HG02852 (cell line): ENCODE measurements at regions not wholly inside any gene's neighbourhood (a gene's known extent, or its start where the extent isn't known, plus 50 kb on each side); places are given as distances from the start of the nearest gene placed in this dataset.

Experiments used
- ATAC-seq: cut with Tn5 transposase; IDR thresholded peaks from one replicate; pipeline ENCODE4 v1.9.1; 2021; ENCODE audit warnings: mild to moderate bottlenecking, moderate library complexity; ENCODE audit not compliant: unreplicated experiment

DNA sequence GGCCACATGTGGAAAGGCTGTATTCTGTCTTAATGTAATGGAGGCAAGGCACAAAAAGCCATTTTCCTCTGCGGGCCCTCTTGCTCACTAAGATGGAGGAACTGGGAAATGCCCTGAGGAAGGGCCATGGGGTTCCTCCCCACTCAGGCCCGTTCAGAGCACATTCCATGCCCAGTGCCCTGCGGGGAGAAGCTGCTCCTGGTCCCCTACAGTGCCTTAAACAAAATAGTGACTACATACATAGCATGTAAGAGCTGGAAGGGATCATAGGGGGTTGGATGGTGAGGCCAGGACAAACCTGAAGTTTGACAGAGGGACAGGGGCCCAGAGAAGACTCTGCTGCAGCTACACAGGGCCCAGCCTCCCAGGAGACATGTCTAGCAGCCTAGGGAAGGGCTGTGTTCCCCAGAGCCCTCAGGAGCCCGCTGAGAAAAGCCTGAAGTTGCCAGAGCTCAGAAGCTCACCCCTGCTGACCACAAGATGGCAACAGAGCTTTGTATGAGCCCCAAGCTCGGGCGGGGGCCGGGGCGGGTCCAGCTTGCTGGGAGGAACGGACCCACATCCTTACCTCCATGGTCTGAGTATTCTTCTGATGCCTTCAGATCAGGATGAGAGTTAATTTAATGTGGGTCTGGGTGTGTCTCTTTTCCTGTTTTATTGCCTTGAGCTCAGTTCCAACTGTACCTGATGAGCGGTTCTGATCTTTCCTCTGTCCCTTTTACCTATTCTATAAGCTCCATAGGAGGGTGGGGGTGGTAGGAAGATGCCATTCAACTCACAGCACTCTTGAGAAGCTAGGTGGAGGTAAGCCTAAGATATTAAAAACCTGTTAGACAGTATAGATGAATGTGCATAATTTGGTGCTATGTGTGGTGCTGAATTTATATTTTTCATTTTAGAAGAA lies 242.9 kb downstream of the CDC5L start:
- no peak for ATAC-seq

DNA sequence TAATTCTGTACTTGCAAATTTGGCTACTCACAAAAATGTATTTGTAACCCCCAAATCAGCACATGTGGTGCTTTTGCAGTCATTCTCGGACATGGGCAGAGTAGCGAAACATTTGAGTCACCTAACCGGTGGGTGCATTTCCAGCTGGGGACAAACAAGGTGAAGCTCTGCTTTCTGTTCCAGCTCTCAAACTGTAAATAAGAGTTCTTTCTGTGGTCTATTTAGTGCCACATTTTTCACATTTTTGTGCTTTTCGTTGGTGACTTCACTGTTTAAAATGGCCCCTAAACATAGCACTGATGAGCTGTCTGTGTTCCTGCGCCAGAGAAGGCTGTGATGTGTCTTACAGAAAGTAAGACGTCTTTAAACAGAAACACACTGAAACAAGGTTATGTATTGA lies 244.5 kb downstream of the CDC5L start:
- ATAC-seq = no peak

DNA sequence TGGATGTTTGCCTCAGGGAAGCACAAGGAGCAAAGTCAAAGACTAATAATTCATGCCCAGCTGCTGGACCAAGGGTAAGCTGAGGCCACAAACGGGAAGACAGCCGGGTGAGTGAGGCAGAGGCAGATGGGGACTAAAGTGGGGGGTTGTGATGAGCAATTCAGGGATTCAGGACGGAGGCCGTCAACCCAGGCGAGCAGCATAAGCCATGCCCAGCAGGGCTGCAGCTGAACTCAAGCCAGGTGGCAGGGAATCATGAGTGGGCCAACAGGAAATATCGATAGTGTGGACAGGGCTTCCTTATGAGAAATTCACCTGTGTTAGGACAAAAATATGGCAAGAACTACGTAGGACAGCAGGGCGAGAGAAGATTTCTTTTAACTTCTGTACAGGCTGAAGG lies 246.8 kb downstream of the CDC5L start:
- no peak for ATAC-seq

DNA sequence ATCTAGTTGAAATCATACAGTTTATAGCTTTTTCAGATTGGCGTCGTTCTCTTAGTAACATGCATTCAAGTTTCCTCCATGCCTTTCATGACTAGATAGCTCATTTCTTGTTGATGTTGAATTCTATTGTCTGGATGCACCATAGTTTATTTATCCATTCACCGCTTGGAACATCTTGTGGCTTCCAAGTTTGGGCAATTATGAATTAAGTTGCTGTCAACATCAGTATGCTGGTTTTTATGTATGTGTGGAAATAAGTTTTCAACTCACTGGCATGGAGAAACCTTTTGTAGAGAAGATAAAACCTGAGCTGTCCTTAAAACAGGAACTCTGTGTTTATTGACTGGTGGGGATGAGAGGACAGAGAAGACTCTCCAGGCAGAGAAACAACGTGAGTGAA lies 248.0 kb downstream of the CDC5L start:
- no peak for ATAC-seq

DNA sequence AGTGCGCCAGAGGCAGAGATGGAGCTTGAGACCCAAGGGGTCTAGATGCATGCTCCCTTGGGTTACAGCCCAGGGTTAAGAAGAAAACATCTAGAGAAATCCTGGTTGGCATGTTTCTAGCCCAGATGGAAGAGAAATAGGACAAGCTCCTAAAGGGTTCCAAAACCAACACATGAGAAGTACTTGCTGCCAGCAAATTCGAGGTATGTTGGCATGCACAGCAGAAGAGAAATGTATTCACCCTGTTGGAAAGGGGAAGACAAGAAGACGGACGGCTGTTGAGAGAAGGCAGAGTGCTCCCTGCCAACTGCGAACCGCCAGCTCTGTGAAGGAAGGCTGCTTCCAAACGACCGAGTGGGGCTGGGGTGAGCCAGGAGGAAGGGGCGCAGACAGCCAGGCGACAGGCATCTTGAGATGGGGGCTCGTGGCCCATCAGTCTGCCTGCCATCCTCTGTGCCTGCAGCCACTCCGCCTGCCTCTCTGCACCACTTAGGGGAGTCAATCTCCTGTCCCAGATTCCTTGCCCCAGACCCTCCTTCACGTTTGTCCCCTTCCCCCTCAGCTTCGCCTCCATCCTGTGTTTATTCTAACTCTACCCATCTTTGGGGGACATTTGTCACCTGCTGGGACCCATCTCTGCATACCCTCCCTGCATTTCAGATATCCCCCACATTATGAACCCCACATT lies 249.2 kb downstream of the CDC5L start:
- no peak for ATAC-seq

DNA sequence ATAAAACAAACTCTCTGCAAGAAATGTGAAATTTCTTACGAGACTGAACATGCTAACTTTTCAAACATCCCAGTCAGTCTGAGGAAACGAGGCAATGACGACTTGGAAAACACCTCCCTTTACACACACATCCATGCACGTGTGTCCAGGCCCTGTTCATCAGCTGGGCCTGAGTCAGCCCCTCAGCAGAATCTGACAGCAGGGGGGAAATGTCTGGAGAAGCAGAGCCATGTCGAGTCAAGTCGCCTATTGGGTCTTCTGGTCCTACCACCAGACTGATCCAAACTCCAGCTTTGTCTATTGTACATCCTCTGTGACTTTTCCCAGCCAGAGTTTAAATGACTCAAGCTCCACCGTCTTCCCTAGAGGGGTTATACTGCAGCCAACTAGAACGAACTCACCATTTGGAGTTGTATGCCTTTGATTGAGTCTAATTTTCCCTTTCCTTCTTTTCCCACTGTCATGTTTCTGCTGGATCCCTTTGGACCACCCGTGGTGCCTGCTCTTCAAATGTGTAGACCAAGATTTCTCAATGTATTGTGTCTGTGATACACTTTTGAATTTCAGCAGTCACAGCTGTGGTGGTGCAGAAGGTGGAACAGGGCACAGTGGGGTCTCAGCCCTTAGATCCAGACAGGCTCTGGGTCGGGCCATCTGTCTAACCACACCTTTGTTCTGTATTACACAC lies 254.0 kb downstream of the CDC5L start:
- ATAC-seq = no peak

DNA sequence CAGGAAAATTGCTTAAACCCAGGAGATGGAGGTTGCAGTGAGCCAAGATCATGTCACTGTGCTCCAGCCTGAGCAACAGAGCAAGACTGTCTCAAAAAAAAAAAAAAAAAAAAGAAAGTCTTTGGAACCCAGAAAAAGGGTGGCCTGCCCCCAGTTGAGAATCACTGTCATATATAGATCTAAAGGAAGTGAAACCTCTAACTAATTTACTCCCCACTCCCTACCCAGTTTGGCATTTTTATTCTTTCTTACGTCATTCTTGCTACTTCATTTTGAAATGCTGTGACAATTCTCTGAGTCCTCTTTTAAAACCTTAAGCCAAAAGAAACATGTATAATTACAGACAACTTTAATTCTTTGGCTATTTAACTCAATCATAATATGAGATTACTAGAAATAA lies 254.8 kb downstream of the CDC5L start:
- ATAC-seq = no peak

DNA sequence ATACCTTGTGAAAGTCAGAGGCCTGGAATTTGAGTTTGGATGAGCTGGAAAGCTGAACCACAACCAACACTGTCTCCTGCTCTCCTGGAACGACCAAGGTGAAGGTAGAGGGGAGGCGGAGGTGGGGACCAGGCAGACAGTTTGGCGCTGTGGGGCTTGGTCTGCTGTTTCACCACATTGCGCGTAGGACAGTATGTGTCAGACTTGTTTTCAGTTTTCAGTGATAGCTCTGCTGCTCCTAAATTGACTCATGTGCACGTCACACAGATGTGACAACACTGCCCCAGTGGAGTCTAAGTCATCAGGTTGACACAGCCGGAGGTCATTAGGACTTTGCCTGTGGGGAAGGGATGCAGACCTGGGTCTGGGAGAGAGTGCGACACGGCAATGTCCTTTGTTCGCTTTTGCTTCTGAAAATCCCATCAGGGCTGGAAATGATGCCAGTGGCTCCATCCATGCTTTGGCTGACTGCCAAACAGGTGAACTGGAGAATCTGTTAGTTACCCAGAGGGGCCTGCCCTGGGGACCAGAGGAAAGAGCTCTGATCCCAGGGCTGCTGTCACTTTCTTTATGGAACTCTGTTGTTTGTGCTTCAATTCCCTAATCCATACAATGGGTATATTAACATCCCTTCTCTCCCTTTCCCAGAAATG lies 255.5 kb downstream of the CDC5L start:
- no peak for ATAC-seq

DNA sequence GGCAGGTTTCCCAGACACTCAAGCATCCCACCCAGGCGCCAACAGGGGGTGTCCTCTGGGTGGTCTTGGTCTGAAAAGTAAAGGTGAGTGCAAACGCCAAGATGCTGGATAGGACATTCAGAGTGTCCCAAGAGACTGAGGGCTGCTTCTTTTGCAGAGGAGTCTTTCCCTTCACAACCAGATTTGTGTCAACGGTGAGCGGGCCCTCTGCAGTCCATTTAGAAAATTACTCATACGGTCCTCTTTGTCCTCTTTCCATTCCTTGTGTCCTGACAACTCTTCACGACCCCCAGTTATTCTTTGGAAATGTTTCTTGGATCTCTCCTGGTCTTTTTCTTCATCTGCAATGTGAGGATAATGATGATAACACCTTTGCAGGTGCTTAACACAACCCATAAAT lies 257.8 kb downstream of the CDC5L start:
- ATAC-seq = no peak

DNA sequence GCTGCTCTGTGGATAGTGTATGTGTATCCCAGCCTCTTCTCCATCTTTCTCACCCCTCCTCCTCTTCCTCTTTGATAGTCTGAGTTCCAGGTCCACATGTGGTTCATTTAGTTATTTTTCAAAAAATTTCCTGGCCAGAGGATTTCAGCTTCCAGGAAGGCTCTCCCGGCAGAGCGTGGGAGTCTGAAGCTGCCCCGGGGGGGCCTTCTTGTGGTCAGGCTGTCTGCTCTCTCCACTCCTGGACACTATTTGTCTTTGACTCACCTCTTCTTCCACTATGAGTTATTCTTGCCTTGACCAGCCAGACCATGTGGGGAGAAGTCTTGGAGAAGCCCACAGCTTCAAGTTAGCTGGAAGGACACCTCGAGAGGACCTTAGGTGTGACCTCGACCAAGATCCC lies 258.8 kb downstream of the CDC5L start:
- no peak for ATAC-seq

DNA sequence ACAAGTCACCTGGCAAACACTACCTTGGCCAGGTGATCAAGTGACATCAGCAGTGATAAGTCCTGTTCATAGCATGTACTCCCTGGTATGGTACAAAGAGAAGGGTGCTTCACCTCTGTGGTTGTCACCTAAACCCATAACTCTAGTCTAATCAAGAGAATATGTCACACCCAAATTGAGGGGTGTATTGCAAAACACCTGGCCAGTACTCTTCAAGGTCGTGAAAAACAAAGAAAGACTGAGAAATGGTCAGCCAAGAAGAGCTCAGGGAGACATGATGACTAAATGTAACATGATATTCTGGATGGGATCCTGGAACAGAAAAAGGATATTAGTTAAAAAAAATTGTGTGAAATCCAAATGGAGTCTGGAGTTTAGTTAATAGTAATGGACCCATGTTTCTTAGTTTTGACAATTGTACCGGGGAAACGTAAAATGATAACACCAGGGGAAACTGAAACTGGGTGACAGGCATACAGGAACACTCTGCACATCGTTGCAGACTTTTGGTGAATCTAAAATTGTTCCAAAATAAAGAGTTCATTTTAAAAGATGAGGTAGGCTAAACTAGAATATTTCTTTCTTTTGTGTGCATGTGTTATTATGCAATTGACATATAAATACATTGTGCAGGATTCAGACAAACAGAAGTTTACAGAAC lies 262.0 kb downstream of the CDC5L start:
- no peak for ATAC-seq

DNA sequence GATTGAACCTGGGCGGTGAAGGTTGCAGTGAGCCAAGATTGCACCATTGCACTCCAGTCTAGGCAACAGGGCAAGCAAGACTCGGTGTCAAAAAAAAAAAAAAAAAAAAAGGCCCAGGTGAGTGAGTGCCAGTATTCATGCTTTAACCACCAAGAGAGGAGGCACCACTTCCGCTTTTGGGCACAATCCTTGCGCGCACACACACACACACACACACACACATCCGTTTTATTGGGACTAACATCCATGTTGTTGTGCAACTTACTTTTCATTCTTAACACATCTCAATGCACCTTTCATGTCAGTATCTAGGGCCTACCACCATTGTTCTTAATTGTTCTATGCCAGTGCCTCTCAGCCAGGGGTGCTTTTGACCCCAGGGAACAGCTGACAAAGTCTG lies 263.0 kb downstream of the CDC5L start:
- no peak for ATAC-seq

DNA sequence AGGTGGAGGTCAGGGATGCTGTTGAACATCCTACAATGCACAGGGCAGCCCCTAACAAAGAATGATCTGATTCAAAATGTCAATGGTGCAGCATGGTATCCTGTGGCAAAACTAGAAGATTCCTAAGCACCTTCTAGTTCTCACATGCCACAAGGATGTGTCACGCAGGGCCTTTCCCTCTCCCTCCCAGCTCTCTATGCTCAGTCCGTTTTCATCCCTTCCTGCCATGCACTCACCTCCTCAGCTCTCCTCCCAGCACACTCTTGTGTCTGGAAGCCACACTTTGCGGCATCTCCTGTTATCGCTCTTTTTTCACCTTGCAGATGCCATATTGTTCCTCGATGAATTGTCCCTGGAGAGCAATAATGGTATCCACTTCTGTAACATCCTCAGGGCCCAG lies 263.4 kb downstream of the CDC5L start:
- no peak for ATAC-seq

DNA sequence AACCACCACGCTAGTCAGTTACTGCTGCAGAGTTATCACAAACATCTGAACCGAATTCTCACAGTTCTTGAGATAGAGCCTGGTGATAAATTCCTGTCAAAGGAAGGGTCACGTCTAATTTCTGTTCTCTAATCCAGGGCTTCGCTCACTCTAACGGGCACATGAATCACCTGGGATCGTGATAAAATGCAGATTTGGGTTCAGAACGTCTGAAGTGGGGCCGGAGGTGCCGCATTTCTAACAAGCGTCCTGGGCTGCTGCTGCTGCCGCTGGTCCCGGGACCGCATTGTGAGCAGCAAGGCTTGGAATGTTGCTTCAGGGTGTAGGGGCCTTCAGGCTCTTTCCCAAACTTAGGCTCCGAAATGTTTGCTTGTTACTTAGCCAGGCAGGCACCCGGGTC lies 264.1 kb downstream of the CDC5L start:
- no peak for ATAC-seq

DNA sequence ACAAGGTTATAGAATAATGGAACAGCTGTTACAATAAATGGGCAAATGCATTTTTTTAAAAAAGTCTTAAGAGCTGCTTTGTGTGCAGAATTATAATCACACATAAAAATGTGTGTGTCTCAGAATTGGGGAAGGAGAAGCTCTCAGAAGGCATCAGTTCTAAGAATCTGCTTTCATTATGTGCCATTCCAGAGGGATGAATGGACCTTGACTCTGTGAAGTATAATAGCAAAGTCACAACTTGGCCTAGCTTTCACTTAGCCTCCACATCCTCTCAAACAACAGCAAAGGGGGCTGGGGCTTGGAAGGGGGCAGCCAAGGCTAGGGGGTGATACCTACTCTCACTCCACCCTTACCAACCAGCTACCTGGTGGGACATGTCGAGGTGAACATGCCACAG lies 265.0 kb downstream of the CDC5L start:
- no peak for ATAC-seq

DNA sequence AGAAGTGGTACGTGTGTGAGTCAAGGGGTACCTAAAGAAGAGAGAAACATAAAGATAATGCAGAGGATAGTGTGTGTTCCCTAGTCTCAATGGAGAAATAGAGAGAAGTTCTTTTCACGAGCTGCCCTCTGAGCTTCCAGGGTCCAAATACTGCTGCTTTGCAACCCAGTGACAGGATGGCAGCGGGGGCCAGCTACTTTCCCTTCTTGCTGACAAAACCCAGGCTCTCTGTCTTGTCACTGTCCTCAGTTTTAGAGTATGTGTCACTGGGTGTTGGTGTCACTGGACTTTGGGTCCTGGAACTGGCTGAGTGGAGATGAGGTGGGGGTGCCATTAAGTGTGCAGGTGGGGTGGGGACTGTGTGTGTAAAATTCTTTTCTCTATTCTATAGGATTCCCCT lies 265.6 kb downstream of the CDC5L start:
- no peak for ATAC-seq

DNA sequence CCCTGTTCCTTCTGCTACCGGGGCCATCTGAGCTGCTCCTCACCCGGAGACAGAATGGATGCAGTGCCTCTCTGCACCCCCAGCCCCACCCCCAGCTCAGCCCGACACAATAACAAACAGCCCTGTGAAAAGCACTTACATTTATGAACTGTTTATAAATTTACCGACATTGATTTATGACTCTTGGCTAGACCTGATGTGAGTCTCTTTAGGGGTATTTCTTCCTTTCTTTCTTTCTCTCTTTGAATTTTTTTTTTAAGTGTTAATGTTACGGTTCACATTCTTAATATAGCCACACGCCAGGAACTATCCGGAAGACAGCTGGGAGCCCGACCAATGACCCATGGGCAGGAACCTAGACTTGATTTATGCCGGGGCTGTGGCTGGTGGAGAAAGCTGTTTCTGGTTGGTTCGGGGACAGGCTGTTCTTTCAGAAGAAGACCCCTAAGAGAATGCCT lies 266.3 kb downstream of the CDC5L start:
- ATAC-seq = no peak

DNA sequence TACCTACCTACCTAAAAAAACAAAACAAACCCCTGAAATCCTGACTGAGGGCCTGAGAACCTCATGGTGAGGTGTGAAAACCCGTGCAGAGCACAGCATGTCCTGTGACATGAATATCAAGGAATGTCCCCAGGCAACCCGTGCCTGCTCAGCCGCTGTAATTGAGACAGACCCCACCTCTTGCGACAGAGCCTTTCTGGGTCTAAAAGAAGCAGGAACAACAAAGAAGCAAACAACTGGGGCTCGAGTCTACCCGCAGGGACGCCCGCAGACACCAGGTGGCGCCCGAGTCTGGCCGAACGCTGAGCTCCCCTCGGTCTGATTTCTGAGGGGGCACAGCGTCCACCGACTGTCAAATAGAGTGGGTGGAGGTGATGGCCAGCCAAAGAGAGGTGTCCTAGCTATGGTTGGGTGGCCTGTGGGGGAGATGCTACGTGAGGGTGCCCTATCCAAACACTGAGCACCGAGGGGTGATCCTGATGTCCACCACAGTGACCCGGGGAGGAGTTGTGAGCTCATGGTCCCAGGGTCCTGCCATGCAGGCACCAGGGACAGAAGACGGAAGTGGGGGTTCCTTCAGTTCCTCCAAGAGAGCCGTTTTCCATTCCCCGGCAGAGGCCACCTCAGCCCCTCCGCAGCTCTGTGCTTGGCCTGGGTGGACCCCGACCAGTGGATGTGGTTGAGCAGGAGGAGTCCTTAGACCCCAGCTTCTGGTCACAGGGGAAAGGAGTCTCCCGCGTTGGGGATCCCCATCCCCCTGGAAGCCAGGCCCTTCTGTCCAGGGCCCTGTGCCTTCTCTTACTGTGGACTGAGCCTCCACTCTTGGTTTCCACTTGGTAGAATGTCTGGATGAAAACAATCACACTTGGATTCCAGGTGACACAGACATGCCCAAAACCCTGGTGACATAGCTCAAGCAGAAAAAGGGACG lies 268.2 kb downstream of the CDC5L start:
- peak; percentile 65 for ATAC-seq

DNA sequence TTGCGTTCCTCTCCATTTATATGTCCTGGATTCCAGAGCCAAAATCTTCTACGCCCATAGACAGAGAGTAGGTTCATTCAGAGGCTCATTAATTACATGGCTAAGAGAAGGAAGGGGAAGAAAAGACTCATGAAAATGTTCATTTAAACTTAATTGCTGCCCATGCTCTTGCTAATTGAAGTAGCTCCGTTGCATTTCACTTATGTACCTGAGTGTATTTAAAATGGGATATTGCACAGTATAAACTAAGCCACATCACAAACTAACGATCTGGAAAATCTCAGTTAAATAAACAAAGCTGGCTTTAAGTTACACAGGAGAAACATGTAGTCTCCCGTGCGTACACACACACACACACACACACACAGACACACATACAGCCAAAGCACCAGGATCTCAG lies 269.2 kb downstream of the CDC5L start:
- ATAC-seq = no peak
